Endothelial cell of hepatic sinusoid (primary cell): ENCODE measurements at regions not wholly inside any gene's neighbourhood (a gene's known extent, or its start where the extent isn't known, plus 50 kb on each side); places are given as distances from the start of the nearest gene placed in this dataset.

ENCODE experiments used
- in situ Hi-C: cut with HindIII; loops from 2 replicates; pipeline ENCODE4 v1.10.0; 2017; ENCODE audit warnings: low sequenced_read_pairs

DNA sequence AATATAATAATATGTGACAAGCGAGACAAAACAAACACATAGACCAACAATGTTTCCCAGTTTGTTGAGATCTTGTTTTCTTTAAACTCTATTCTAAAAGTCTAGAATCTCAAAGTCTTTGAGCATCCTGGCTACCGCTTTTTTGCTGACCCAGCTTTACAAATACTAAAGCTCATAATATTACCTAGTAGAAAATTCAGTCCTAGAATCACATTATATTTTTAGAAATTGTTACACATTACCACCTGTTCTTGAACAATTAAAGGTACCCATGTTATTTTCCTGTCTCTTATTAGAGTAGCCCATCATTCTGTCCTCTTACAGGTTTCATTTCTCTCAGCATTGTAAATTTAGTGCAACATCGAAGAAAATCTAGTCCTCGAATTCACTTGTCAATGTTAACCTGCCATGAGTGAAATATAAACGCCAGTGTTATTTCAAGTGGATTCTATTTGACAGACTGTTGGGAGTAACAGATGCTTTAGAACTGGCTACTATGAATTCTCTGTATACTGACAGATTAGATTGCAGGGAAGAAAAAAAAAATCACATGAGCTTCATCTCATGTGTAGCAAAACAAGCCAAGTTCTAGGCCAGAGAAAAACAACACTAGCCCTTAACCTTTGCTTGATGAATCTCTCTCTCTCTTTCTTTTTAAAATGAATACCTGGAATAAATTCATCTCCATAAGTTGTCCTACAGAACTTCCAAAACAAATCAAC is 851.2 kb upstream of the ADAMTS5 start:
- in situ Hi-C loops = no loop called here

DNA sequence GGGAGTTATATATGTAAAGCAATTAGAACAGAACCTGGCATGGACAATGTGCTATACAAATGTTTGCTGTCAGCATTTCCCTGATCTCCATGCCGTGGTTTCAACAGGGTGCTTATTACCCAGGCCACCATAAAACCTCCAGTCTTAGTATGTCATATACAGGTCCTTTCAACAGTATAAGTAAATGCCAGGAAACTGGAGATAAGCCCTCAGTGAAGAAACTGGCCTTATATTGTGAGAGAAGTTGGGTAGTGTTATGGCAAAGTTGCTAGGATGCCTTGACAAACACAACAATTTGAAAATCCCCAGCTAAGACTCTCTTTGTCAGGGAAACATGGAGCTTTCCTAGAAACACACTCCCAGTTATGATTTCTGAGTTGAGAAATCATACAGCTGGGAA is 850.2 kb upstream of the ADAMTS5 start:
- in situ Hi-C loops = no loop called here

DNA sequence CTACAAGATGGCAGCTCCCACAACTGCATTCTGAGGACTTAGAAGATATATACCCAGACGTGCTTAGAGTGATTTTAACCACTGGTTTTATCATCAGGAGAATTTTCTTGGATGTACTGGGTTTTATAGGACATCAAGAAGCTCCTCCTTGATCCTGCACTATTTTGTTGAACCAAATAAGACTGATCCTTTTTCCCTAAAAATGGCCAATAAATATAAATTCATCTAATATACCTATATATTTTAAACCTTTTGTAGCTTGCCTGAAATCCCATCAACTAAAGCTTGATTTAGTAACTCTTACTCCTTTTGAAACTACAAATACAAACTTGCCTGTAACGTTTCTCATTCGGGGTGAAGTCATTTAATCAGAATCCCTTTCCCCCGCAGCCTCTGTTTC is 849.4 kb upstream of the ADAMTS5 start:
- in situ Hi-C loops = no loop called here

DNA sequence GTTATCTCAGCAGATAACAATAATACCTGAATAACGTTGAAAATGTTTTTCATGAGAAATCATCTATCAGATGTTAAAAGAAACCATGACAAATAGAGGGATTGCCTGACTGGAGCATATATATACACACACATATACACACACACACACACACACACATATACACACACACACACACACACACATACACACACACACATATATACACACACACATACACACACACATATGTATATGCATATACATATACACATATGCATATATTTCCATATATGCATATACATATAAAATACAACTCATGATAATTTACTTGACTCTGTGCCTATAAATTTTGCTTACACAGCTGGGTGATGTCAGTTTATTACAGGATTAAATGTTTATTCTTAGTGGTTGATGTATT is 847.3 kb upstream of the ADAMTS5 start:
- in situ Hi-C loops = no loop called here

DNA sequence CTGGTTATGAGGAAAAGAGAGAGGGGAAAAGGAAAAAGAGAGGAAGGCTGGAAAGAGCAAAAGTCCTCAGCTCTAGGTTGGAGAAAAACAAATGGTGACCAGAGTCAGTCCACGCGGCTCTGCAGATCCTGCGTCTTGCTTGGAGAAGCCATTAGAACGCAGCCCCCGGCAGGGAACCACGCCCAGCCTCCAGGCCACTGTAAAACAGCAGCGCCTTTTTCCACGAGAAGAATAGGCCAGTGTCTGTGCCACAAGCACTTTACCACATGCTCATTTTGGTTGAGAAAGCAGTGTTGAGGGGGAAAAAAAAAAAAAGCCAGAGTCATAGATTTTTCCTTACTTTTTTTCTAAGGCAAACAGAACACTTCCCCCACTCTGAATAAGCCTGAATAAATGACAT is 846.9 kb upstream of the ADAMTS5 start:
- in situ Hi-C loops = no loop called here

DNA sequence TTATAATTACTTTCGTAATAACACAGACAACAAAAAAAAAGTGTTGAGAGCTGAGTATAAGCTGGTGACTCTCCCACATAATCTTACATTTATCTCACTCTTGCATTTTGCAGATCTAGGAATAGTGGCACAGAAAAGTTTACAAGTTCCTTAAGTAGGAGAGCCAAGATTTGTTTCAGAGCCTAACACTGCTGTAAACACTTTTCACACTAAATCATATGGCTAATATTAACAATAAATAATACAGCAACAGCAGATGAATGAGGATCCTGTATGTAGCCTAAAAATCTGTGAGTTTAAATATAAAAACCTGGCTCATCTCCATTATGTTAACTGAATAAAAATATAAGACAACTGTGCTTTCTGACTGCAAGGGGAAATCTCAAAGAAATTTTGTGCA is 846.5 kb upstream of the ADAMTS5 start:
- in situ Hi-C loops = no loop called here

DNA sequence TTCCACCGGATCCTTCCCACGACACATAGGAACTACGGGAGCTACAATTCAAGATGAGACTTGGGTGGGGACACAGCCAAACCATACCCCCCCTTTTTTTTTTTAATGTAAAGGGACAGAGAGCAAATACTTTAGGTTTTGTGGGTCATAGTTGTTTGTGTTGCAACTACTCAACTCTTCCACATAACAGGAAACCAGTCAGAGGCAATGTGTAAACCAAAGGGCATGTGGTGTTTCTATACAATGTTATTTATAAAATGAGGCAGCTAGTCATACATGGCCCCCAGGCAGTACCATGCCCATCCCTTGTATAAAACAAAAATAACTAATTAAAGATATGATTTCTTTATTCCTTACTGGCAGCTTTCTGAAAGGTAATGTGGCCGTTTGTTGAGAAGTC is 845.4 kb upstream of the ADAMTS5 start:
- in situ Hi-C loops = no loop called here

DNA sequence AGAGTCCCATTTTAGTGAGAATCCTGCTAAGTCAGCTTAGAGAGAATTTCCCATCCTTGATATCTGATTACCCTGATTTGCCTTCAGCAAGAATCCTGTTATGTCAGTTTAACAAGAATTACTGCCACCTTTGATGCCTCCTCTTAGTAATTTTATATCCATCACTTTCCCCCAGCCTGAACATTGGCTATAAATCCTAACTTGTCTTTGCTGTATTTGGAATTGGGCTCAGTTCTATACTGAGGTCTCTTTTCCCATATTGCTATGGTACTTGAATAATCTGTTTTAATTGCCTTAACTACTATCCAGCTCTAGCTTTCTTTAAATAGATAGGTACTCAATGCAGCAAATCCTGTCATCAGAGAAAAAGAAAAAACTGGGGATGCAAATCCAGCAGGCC is 842.0 kb upstream of the ADAMTS5 start:
- in situ Hi-C loops = no loop called here

DNA sequence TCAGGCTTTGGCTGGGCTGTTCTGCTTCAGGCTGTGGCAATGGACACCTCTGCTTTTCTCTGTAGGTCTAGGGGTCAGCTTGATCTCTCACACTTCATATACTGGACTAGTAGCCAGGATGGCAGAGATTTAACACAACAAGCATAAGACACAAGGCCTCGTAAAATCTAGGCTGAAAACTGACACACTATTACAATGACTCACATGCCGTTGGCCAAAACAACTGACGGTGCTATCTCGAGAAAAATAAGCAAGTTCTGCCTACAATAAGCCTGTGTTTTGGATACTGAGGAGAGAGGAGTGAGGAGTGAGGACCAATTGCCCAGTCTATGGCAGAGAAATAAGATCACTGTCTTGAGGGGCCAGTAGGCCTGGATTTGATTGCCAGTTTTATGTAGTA is 840.7 kb upstream of the ADAMTS5 start:
- in situ Hi-C loops = no loop called here

DNA sequence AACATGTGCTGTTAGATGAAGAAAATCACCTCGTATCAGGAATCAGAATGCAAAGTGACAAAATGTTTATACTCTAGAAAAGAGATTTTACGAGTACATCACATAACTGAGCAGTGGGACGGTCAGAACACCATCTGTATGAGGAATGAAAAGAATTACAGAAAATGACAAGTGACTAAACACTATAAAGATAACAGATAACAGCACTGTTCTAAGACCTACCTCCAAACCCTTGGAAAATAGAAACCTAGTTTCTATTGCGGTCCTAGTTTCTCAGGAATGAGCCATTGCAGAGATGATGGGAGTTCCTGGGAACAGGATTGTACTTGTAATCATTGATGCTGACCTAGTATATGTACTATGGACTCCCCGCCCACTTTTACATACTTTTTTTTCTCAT is 839.4 kb upstream of the ADAMTS5 start:
- in situ Hi-C loops = no loop called here

DNA sequence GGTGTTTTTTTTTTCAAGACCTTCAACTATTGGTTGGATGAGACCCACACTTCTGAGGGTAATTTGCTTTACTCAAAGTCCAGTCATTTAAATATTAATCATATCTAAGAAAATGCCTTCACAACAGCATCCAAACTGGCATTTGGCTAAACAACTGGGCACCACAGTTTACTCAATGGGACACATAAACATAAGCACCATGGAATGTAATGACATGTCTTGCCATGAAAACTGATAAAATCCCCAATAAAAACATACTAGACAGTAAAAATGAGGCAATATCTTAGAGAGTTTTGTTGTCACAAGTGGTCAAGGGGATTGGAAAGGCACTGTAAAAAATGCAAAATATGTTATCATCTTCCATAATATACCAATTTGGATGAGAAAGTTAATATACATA is 838.8 kb upstream of the ADAMTS5 start:
- in situ Hi-C loops = no loop called here

DNA sequence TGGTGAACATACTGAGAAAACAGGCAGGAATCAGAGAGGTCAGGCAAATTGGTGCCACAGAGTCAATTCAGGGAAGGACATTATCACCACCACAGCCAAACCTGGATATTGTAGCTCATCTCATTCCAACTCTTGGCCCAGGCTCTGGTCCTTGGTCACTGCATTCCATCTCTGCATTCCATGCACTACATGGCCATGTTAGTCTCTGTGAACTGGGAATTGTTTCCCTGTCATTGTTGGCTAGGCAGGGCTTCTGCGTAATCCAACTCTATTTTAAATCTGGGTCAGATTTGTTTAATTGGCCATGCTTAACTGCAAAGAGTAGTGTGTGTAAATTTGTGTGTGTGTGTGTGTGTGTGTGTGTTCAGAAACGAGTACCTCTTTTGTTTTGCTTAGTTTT is 837.6 kb upstream of the ADAMTS5 start:
- in situ Hi-C loops = no loop called here

DNA sequence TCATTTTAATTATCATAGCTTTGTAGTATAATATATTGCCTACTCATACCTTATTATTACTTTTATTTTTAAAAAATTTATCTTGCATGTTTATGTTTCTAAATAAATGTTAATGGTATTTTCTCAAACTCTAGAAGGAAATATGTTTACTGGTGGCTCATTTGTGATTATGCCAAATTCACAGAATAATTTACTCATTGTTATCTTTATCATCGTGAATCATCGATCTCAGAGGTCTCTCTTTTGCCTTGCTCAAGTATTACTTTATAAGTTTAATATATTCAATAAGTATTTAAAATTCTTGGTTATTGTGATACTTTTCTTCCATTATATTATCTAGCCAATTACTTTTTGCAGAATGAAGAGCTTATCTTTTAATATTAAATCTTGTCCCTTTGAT is 836.7 kb upstream of the ADAMTS5 start:
- in situ Hi-C loops = no loop called here

DNA sequence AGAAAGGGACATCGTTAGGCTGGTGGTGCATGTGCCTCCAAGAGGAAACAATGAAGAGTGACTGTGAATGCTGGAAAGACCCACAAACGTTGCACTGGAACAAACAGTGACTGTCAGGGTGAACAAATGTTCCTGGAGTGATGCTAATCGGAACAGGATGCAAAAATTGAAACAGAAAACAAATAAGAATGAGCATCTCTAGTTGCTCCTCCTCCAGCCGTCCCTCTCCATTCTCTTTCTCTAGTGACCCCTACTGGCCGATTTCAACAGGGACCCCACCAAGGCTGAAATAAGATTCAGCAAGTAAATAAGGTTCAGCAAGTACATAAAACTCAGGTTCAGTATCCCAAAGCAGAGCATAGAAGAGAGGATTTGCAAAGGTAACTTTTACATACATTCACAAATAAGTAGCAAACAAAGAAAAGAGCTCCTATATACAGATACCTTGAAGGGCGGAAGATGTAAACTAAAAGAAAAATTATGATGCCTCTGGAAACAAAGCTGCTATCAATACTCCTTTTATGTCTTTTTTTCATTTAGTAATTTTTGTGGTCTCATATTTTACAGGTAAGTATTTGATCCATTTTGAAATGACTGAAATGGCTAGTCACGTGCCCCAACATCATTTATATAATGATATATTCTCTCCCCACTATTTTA is 836.1 kb upstream of the ADAMTS5 start:
- in situ Hi-C loops = no loop called here

DNA sequence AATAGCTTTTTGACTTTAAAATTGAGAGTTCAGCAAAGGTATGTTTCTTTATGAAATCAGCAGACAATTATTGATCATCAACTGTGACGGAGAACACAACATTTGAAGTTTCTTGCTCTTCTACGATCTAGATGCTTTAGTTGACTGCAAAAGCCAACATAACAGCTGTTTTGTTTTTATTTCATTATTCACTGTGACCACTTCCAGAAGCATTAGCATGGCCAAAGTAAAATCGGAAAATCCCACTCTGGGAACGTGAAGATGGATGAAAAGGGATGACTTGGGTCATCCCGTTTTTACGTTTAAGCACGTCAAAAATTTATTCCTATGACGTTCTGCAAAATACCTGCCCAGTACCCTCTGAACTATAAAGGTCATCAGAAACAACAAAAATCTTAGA is 833.0 kb upstream of the ADAMTS5 start:
- in situ Hi-C loops = no loop called here

DNA sequence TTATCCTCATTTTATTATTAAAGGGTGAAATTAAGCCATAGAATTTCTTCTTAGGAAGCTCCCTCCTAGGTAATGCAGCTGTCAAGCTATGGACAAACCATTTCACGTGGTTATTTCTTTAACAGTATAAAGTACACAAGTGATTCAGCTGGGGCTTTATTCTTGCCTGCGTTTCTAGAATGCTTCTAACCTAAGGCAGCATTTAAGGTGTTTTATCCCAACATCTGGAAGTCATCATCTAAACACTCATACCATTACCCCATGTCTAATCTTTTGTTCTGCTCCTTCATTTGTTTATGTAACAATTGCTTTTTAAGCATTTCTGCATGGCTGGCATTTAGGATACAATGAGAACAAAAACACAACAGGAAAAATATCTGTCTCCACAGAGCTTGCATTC is 829.2 kb upstream of the ADAMTS5 start:
- in situ Hi-C loops = no loop called here

DNA sequence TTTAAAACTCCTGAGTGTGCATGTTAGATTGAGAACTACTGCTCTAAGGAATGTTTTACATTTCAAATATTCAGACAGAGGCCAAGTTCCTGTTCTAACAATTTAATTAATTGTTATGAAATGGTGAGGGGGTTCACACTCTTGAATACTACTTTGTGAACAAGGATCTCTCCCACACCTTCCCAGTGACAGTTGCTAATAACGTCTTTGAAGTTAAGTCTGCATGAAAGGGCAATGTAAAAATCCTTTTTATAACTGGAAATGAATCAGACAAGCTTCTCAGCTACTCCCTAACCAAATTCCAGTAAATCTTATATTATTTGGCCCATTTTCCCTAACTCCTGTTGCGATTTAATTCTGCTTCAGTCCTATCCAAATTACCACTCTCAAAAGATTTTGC is 828.5 kb upstream of the ADAMTS5 start:
- in situ Hi-C loops = no loop called here

DNA sequence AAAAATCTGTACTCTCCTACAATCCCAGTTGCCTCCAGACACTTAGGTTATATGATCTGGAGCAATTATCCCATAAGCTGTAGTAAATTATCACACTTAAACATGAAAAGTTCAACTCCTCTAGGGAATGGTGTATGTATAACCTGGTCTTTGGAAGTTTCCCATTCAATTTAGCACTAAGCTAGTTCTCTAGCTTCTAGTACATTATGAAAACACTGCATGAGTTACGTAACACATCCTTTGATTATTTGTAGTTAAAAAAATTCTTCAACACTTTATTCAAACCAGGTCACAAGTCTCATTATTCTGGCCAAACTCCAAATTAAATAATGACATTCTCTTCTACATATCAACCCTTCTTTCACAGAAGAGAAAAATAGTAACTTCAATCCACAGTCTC is 827.0 kb upstream of the ADAMTS5 start:
- in situ Hi-C loops = no loop called here

DNA sequence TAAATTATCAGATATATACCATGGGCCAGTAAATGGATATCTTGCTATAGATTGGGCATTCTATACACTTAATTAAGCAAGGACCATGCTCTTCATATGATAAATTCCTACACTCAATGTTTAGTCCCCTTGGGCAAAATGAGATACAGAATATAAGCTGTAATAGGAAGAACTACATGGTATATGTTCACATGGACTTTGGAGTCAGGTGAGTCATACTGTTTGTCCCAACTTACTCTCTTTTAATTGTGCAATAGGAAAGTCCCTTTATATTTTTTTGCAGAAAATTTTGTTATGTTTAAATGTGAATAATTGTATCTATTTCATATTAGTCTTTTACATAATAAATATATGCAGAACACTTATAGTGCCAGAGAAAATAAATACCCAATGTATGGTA is 820.2 kb upstream of the ADAMTS5 start:
- in situ Hi-C loops = no loop called here

DNA sequence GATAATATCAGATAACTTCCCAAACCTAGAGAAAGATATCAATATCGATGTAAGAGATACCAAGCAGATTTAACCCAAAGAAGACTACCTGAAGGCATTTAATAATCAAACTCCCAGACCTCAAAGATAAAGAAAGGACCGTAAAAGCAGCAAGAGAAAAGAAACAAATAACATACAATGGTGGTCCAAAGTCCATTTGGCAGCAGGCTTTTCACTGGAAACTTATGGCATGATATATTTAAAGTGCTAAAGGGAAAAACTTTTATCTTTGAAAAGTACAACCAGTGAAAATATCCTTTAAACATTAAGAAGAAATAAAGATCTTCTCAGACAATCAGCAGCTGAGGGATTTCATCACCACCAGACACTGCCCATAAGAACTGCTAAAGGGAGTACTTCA is 812.7 kb upstream of the ADAMTS5 start:
- in situ Hi-C loops = no loop called here

DNA sequence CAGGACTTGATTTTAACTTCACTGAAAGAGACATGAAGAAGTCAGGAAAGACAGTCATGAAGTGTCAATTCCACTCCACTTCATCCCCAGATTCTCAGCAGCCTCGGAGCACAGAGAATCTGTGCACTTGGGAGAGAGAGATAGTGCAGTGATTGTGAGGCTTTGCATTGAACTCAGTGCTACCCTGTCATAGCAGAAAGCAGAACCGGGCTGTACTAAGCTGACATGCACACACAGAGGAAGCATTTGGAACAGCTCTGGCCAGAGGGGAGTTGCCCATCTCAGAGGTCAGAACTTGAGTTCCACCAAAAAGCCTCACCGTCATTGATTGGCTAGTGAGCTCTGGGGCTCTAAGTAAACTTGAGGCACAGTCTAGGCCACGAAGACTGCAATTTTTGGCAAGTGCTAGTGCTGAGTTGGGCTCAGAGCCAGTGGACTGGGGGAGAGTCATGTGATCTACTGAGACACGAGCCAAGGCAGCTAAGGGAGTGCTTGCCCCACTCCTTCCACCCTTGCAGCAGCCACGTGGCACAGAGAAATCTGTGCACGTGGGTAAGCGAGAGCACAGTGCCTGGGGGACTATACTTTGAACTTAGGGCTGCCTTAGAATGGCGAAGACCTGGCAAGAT is 810.2 kb upstream of the ADAMTS5 start:
- in situ Hi-C loops = no loop called here

DNA sequence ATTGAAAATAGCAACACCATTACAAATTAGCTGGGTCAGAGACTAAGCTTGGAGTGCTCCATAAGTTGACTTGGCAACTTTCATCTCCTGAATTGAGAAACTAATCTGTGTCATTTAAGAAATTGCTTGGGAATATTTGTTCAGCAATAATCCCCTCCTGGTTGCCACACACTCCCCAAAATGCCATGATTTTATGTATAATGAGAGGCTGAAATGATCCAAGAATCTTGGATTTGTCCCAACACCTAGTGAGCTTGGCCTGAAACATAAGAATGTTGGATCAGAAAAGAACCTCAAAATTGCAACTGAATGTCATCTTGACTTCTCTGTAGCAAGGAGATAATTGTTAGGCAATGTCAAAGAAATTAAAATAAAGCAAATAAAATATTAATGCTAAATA is 805.9 kb upstream of the ADAMTS5 start:
- in situ Hi-C loops = no loop called here
